Left lobe of liver (tissue), 2 donors: ENCODE measurements at regions not wholly inside any gene's neighbourhood (a gene's known extent, or its start where the extent isn't known, plus 50 kb on each side); places are given as distances from the start of the nearest gene placed in this dataset.

ENCODE experiments used
- ATAC-seq: fragments of 200-7000 bp; cut with Tn5 transposase; one replicate; pipeline ENCODE4 v1.9.1; 2020; ENCODE audit warnings: mild to moderate bottlenecking, moderate library complexity
- DNase-seq: peaks from one replicate; pipeline ENCODE4 v3.0.0-alpha.2; 2020; ENCODE audit warnings: low spot score
- donor health status: DM: no; HTN: no; CAD: no; lungs with moderate emphysema.
- donor health status: DM: no; HTN: yes; CAD: no.

DNA sequence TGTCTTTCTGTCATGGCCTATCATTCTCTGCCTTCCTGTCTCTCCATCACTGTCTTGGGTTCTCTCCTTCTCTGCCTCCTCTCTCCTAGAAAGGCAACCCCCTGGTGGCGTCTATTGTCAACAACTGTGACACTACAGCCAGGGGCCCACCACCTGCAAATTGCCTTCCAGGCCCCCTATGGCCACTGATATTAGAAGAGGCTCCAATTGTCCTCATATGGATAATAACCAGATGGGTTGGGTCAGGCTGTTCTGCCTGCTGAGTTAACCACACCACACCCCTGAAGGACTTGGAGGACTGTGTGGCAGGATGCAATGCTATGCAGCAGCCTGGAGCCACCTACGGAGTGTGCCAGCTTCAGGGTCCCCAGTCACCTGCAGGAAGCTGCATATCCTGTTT, 665.0 kb downstream of the NTRK3 start:
- no peak for ATAC-seq

DNA sequence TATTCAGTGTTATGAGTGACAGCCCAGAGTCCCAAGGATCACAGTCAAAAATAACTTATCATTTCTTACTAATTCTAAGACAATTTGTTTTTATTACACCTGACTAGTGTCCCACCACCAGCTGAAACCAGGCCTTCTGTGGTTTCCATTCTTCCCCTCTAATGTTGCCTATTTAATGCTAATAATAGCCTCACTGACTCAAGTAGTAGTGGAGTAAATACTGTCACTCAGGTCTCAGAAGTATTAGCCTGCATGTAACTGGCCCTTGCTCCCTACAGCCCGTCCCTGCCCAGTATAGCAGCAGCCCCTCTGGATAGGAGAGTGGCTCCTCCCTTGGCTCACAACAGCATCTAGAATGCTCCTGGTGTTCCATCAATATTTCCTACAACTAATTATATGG, 665.5 kb downstream of the NTRK3 start:
- no peak for ATAC-seq

More for the DNA sequence above, 665.0 kb downstream of the NTRK3 start:
- DNase-seq, result no peak

DNA sequence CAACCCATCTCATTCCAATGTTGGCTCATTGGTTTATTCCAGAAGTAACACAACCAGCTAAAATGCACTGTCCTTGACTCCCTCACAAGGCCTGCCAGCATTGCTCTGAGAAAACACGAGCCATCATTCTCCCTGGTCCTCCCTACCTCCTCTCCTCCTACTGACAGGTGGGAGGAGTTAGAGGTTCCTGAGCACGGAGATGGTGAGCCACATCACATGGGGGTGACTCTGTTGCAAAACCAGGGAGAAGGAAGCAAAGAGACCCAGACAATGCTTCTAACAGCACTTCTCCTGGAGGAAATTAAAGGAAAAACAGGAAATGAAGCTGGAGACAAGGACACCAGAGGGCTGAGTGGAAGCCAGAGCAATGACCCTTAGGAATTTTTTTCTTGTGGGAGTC, 667.4 kb downstream of the NTRK3 start:
- DNase-seq, result no peak
- peak; percentile 31 for ATAC-seq

More for the DNA sequence above, 665.5 kb downstream of the NTRK3 start:
- DNase-seq, result no peak

DNA sequence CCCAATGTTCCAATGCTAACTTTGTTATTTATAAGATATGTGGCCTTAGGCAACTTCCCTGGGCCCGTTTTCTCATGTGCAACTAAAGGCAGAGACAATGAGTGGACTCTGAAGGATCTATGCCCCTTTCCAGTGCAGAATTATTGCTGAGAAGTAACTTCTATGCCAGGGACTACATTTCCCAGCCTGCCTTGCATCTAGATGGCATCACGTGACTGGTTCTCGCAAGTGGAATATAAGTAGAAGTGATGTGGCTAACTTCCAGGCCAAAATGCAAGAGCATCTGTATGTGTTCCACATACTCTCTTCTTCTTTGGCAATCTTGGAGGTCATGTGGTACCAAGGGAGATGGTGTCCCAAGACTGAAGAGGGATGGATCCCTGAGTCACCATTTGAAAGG, 674.4 kb downstream of the NTRK3 start:
- ATAC-seq, result no peak

DNA sequence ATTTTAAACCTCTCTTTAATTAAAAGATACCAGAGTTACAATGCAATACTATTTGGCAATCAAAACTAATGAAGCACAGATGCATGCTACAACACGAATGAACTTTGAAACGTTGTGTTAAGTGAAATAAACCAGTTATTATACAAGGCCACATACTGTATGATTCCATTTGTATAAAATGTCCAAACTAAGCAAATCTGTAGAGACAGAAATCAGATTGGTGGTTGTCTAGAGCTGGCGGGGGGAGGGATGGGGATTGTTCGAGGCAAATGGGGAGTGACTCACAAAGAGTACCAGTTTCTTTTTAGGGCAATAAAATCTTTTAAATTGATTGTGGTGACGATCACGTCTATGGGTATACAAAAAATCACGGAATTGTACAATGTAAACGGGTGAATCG, 677.0 kb downstream of the NTRK3 start:
- DNase-seq (no peak), ATAC-seq (no peak)

More for the DNA sequence above, 674.4 kb downstream of the NTRK3 start:
- DNase-seq, result no peak

DNA sequence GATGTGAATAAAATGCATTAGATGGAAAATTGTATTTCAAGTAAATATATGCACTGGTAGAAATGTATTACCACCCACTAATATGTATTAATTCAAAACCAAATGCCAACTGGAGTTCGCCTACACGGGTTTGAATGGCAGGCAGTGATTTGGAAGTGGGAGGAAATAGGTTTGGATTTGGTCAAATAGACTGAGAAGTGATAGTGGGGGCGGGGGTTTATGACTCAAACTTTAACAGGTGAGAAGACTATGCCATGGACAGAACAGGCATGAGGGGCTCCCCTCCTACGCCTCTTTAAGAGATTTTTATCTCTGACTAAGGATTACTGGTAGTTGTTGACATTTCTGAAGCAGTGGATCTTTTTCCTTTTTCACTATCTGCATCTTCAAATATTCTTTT, 677.8 kb downstream of the NTRK3 start:
- DNase-seq, result no peak
- ATAC-seq, result no peak

DNA sequence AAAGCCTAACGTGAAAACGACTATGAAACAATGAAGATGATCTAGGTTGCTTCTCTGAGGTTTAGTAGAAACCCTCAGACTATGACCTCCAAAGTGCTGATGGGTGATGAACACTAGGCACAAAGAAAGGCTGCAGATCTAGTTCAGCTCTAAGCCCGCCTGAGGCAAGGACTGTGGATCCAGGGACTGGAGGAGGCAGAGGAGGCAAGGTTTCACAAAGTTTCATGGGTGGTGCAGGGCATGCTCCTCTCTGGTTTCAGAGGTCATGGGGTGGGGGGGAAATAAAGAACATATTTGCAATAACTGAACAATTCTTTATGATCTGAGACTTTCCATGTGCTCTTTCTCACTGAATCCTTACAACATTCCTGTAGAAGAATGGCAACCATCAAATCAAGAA, 679.2 kb downstream of the NTRK3 start:
- DNase-seq (no peak), ATAC-seq (no peak)

DNA sequence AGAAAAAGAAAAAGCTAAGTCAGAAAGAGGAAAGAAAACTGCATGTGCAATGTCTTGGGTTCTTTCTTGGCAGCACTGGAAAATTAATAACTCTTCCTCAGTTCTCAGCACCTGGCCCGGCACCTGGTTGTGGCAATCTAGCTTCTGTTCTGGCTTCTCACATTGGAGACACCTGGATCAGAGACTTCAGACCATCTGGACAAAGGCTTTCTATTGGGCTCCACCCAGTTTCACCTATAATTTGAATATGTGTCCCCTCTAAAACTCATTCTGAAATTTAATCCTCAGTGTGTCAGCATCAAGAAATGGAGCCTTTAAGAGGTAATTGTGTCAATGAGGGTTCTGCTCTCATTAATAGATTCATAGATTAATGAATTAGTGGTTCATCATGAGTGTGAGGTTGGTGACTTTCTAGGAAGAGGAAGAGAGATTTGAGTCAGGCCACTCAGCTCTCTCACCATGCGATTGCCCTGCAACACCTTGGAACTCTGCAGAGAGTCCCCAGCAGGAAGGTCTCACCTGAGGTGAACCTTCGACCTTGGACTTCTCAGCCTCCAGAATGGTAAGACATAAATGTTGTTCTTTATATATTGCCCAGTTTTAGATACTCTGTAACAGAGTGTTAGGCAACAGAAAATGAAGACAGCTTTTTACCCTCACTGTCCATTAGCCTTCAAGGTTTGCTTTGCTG, 679.9 kb downstream of the NTRK3 start:
- ATAC-seq, result no peak

DNA sequence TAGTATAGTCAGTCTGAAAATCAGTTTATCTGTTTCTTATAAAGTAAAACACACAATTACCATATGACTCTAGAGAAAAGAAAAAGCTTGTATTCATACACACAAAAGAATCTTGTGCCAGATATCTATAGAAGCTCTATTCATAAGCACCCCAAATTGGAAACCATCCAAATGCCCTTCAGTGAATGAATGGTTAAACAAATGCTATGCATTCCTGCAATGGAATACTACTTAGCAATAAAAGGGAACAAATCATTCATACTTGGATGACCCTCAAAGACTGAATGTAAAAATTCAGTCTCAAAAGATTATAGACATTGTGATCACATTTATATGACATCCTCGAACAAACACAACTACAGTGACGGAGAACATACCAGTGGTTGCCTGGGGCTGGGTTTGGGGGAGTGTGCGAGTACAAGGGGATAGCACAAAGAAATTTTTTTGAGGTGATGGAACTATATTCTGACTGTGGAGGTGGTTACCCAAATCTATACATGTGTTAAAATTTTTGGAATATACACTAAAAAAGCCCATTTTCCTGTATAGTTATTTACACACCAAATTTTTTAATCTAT, 680.6 kb downstream of the NTRK3 start:
- DNase-seq, result no peak
- ATAC-seq, result no peak

More for the DNA sequence above, 679.9 kb downstream of the NTRK3 start:
- no peak for DNase-seq

DNA sequence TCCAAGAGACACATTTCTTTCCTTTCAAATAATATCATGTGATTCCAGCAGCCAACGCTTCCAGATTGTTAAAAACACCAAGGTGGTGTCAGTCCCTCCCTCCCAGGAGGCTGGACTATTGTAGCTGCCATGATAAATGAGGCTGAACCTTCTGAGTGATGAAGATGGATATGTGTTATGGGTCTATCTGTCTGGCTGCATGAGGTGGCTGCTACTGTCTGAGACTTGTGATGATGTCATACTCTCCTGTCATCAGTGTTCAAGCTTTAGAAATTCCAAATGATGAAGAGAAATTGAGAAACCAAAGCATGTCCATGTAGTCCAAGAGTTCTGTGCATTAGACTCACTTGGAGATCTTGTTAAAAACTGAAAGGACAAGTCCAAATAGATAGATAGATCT, 683.0 kb downstream of the NTRK3 start:
- ATAC-seq, result no peak

DNA sequence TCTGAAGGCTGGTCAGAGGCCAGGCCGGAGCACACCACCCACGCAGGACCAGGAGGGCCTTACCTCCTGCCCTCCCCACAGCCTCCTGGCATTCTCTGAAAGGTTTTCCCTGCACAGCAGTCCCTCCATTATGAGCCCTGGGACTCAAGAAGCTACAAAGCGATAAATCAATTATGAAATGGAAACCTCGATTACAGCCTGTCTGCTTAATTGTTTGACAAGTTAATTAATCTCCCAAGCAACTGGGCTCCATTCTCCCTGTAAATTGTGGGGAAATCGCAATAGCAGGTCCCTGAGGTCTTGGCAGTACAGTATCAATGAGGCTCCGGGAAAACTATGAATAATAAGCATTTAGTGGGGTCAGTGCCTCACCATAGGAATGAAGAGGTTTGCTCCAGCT, 683.5 kb downstream of the NTRK3 start:
- DNase-seq, result no peak
- no peak for ATAC-seq

More for the DNA sequence above, 683.0 kb downstream of the NTRK3 start:
- no peak for DNase-seq

DNA sequence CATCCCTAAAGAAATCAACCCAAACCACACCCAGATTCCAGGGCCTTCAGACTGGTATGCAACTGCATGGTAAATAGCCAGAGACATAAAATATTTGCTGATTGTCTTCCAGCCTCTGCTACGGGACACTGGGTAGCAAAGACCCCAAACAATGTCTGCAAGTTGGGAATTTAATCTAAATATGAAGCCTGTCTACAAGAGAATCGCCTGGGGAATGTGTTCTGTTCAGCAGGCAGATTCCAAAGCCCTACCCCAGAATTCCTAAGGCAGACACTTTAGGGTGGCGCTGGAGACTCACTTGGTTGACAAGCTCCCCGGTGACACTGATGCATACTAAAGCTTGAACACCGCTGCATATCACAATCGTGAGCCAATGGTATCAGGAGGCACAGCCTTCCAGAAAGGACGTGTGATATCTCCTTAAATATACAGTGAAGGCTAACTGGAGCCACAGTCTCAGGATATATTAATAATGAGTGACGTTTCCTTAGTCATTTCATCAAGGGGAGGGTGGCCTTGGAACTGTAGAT, 684.1 kb downstream of the NTRK3 start:
- no peak for DNase-seq
- ATAC-seq, result no peak

DNA sequence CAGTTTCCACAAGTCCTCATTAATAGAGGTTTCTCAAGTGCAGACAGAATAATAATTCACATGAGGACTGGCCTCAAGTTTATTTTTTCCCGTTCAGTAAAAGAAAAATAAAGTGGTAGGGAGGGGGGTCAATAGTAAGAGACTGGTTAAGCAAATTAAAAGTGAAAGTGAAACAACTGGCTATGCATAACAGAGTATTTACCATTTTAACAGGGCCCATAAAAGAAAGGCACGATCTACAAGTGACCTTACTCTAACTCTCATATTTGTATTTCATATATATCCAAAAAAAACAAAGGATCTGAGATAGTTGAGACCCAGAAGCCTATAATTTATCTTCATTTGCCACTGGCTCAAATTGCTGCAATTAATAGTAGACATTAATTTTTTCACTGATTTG, 686.3 kb downstream of the NTRK3 start:
- DNase-seq, result no peak
- ATAC-seq, result peak; percentile 36

DNA sequence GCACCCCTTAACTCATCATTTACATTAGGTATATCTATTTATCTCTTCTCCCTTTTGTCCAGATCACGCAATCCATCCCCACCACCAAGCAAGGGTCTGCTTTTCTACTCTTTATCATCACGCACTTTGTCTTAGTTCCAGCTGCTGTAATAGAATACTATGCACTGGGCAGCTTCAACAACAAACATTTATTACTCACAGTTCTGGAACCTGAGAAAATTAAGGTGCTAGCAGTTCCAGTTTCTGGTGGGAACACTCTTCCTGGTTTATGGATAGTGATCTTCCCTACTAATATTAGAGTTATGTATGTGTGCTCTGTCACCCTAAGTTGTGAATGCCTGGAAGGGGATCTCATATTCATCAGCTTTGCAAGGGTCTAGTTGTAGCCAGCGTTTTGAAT, 687.0 kb downstream of the NTRK3 start:
- DNase-seq (no peak), ATAC-seq (no peak)

DNA sequence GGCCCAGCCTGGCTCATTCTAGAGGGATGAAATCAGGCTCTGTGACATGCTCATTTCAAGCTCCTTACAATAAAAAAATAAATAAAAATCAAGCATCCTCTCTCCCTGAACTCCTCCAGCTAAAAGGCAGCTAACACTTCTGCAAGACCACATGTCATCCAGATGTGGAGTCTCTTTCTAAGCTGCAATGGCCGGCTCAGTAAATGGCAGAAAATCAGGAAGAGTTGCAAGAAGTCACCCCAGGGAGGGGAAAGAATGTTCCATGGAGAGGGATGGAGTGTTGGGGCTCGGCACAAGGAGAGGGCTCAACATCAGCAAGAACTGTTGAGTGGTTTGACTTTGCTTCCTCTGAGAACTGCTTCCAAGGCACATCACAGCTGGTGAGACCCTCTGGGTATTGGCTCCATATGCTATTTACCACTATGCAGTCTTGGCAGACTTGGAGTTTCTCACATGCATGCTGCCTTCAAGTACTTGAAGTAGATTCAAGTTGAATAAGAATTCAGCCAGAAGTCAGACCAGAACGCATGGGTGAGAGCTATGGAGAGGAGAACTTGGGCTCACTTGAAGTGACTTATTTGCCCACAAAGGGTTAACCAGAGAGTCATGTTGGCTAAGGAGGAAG, 689.0 kb downstream of the NTRK3 start:
- ATAC-seq, result no peak

DNA sequence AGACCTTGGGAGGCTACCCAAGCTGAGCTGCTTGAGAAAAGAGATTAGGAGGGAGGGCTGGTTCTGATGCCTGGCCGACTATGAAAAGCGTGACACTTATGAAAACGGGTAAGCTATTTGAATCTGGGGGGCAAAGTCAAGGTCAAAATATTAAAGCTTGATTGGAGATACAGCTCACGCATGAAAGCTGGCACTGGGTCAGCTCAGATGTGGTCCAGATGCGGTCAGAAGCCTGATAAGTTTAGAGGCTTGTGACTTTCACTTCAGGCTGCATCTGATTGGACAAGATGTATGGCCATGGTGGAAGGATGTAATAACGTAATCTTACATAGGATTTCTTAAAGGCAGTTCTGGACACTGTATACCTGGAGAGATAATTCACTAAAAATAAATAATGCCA, 690.3 kb downstream of the NTRK3 start:
- DNase-seq, result no peak
- ATAC-seq, result no peak

More for the DNA sequence above, 689.0 kb downstream of the NTRK3 start:
- no peak for DNase-seq

DNA sequence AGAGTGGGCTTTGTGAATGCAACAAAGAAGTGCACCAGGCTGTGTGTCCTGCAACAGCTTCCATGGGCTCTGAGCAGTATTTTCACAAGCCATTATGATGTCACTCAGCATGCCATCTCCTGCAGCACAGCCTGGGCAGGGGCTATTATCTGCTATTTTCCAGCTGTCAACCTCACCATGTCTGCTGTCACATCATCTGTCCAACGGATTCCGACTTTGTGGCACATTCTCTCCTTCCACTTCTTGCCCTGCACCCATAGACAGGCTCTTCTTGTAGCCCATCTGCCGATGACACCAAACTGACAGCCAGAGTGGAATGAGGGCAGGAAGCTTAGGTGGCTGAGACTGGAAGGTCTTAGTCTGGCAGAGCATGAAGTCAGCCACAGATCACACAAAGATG, 691.9 kb downstream of the NTRK3 start:
- ATAC-seq, result no peak
- DNase-seq, result no peak

DNA sequence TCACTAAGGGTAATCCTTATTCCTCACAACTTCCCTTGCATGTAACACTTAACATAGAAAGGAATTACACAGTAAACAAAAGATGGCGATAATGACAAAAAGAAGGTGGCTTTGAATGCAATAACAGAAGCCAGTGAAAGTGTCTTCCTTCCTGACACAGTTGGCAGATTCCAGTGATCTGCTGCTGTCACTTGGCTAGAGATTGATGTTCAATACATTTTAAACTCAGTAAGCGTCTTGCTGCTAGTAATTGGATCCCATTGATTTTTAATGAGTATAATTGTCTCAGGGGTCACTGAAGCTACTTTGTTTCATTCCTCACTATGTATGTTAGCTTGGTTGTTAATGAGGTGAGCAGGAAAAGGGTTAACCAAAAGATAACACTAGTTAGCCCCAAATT, 692.7 kb downstream of the NTRK3 start:
- ATAC-seq, result no peak

DNA sequence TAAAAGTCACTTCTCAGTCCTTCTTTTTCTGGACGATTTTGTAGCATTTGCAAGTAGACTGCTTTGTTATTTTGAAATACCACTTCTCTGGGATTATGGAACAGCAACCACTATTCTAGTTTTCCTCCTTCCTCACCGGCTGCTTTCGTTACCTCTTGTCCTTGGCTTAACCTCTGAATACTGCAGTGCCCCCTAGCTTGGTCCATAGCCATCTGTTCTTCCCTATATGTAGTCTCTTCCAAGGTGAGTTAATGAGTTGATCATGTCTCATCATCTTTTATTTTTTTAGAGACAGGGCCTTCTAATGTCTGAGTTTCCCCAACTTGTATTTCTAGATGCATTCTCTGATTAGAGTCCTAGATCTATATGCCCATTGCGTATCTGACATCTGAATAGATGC, 694.3 kb downstream of the NTRK3 start:
- ATAC-seq (no peak), DNase-seq (no peak)

More for the DNA sequence above, 692.7 kb downstream of the NTRK3 start:
- no peak for DNase-seq

DNA sequence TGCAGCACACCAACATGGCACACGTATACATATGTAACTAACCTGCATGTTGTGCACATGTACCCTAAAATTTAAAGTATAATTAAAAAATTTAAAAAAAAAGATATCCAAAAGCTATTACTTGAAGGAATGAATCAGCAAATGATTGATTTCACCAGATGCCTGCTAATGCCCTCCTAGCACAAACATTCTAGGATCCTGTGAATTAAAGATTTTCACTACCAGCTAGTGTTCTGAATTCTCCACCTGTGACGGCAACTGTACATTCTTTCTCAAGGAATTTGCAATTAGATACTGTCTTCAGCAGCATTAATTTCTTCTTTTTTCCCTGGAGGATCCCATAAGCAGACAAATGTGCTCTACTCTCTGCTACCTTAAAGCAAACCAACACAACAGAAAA, 694.9 kb downstream of the NTRK3 start:
- DNase-seq (no peak), ATAC-seq (no peak)

DNA sequence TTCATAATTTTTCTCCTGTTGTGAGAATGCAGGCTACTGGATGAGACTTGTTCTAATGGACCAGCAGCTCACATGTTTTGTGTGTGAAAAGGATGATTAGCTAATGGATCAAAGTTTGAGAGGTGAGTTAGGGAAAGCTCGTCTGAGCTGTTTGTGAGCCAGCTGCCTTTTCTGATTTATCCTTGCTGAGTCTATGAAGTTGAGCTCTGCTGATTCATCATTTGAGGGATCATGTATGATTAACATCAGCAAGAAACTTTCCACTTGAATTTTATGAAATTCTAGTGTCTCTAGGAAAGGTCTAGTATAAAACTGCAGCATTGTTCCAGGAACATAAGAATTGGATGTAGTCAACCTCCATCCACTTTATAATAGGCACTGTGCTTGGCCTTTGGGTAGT, 698.7 kb downstream of the NTRK3 start:
- no peak for DNase-seq
- ATAC-seq, result no peak

DNA sequence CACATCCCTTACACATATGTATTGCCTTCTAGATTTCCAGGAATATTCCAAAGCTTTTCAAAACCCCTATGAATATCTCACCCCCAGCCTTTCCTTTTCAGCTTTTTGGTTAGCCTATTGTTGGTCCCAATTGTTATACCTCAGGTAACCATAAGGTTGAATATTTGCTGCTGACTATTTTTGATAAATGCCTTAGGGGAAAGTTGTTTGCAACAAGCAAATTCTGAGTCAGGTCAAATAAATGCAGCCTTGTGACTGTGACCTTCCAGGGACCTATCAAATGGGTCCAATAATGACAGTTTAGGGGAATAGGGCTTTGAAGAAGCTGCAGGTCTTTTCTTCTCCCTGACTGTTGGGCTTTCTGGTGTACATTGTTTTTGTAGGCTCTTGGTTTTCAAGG, 699.7 kb downstream of the NTRK3 start:
- DNase-seq, result no peak
- no peak for ATAC-seq
